AG20443 (cell line): ENCODE measurements at regions not wholly inside any gene's neighbourhood (a gene's known extent, or its start where the extent isn't known, plus 50 kb on each side); places are given as distances from the start of the nearest gene placed in this dataset.

Source experiments
- DNase-seq: peaks from one replicate; pipeline ENCODE4 v3.0.0; 2012; ENCODE audit warnings: low spot score, mixed read lengths

- DNase-seq, result no peak
Observed at GRCh38 chr3:64911138-64911537, 223.3 kb upstream of the ADAMTS9 start.

- no peak for DNase-seq
Observed at GRCh38 chr3:64909757-64910467, 222.1 kb upstream of the ADAMTS9 start.

GRCh38 chr3:64909011-64909410, 221.2 kb upstream of the ADAMTS9 start:
- no peak for DNase-seq

- no peak for DNase-seq
Observed at GRCh38 chr3:64908251-64908685, 220.5 kb upstream of the ADAMTS9 start.

GRCh38 chr3:64905906-64906410, 218.2 kb upstream of the ADAMTS9 start:
- no peak for DNase-seq

GRCh38 chr3:64903006-64903405, 215.2 kb upstream of the ADAMTS9 start:
- DNase-seq, result no peak

GRCh38 chr3:64901986-64902516, 214.3 kb upstream of the ADAMTS9 start:
- DNase-seq, result no peak

GRCh38 chr3:64901522-64901885, 213.7 kb upstream of the ADAMTS9 start:
- no peak for DNase-seq

GRCh38 chr3:64900617-64901521, 213.1 kb upstream of the ADAMTS9 start:
- DNase-seq, result no peak

GRCh38 chr3:64900156-64900555, 212.4 kb upstream of the ADAMTS9 start:
- no peak for DNase-seq

- DNase-seq, result no peak
Observed at GRCh38 chr3:64898941-64899340, 211.1 kb upstream of the ADAMTS9 start.

GRCh38 chr3:64895991-64896895, 208.4 kb upstream of the ADAMTS9 start:
- no peak for DNase-seq

GRCh38 chr3:64895106-64895990, 207.5 kb upstream of the ADAMTS9 start:
- no peak for DNase-seq

- no peak for DNase-seq
Observed at GRCh38 chr3:64894006-64894405, 206.2 kb upstream of the ADAMTS9 start.

- DNase-seq, result no peak
Observed at GRCh38 chr3:64892671-64893309, 205.0 kb upstream of the ADAMTS9 start.

GRCh38 chr3:64891021-64891420, 203.2 kb upstream of the ADAMTS9 start:
- DNase-seq, result no peak

- no peak for DNase-seq
Observed at GRCh38 chr3:64890466-64890865, 202.7 kb upstream of the ADAMTS9 start.

- DNase-seq, result no peak
Observed at GRCh38 chr3:64890006-64890405, 202.2 kb upstream of the ADAMTS9 start.

GRCh38 chr3:64888840-64889392, 201.1 kb upstream of the ADAMTS9 start:
- no peak for DNase-seq

- no peak for DNase-seq
Observed at GRCh38 chr3:64888165-64888564, 200.4 kb upstream of the ADAMTS9 start.
